ENCODE measurements at regions not wholly inside any gene's neighbourhood (a gene's known extent, or its start where the extent isn't known, plus 50 kb on each side); places are given as distances from the start of the nearest gene placed in this dataset.

GRCh38 chr14:27917896-27918295 is 848.7 kb upstream of the FOXG1 start:
- Histone ChIP-seq H4K20me1 (ENCODE audit: control insufficient read depth, insufficient read depth, low read depth, low read length) (no peaks in the 10 kb centered on the region), H3K4me2 (ENCODE audit: low read length) (no peak overlapping the region), H3K36me3 (ENCODE audit: control insufficient read depth, low read length) (no peaks in the 10 kb centered on the region), H3K4me1 (ENCODE audit: control insufficient read depth, low read length) (no peaks in the 10 kb centered on the region), H3K27me3 (ENCODE audit: control insufficient read depth, low read length) (no peaks in the 10 kb centered on the region), H3K27ac (ENCODE audit: low read depth, low read length) (no peak overlapping the region), H3F3A (ENCODE audit: control insufficient read depth, insufficient read depth) (no peaks in the 10 kb centered on the region), H3K4me3 (ENCODE audit: low read length) (no peak overlapping the region), H3K9me3 (ENCODE audit: control insufficient read depth, insufficient read depth, low read length) (no peaks in the 10 kb centered on the region), H3K9me2 (replicated peaks; ENCODE audit: control insufficient read depth, low read length) (no peaks in the 10 kb centered on the region), H3K79me2 (ENCODE audit: control insufficient read depth, low read length) (no peaks in the 10 kb centered on the region)
- no peak for TF ChIP-seq EZH2phosphoT487 (IDR thresholded peaks at IDR 0.05; ENCODE audit: borderline replicate concordance, low read length)
- TF ChIP-seq CTCF (IDR thresholded peaks at IDR 0.05; ENCODE audit: low read depth, low read length, poor library complexity, severe bottlenecking): no peak

- Histone ChIP-seq H3K4me3 (ENCODE audit: low read length) (no peak overlapping the region), H4K20me1 (ENCODE audit: control insufficient read depth, insufficient read depth, low read depth, low read length) (no peaks in the 10 kb centered on the region), H3K4me1 (ENCODE audit: control insufficient read depth, low read length) (no peaks in the 10 kb centered on the region), H3K79me2 (ENCODE audit: control insufficient read depth, low read length) (no peaks in the 10 kb centered on the region), H3K27me3 (ENCODE audit: control insufficient read depth, low read length) (no peaks in the 10 kb centered on the region), H3K36me3 (ENCODE audit: control insufficient read depth, low read length) (no peaks in the 10 kb centered on the region), H3K4me2 (ENCODE audit: low read length) (no peak overlapping the region), H3K9me3 (ENCODE audit: control insufficient read depth, insufficient read depth, low read length) (no peaks in the 10 kb centered on the region), H3K9me2 (replicated peaks; ENCODE audit: control insufficient read depth, low read length) (no peaks in the 10 kb centered on the region), H3K27ac (ENCODE audit: low read depth, low read length) (no peak overlapping the region), H3F3A (ENCODE audit: control insufficient read depth, insufficient read depth) (no peaks in the 10 kb centered on the region)
- no peak for TF ChIP-seq EZH2phosphoT487 (IDR thresholded peaks at IDR 0.05; ENCODE audit: borderline replicate concordance, low read length)
- no peak for TF ChIP-seq CTCF (IDR thresholded peaks at IDR 0.05; ENCODE audit: low read depth, low read length, poor library complexity, severe bottlenecking)
Measured at GRCh38 chr14:27927519-27927918, 839.1 kb upstream of the FOXG1 start.

- no peak overlapping the region for H3K4me3 ChIP-seq (ENCODE audit: low read length)
- no peaks in the 10 kb centered on the region for H4K20me1 ChIP-seq (ENCODE audit: control insufficient read depth, insufficient read depth, low read depth, low read length)
- no peaks in the 10 kb centered on the region for H3K27me3 ChIP-seq (ENCODE audit: control insufficient read depth, low read length)
- no peak overlapping the region for H3K4me2 ChIP-seq (ENCODE audit: low read length)
- H3K27ac ChIP-seq (ENCODE audit: low read depth, low read length): no peak overlapping the region
- H3K9me3 ChIP-seq (ENCODE audit: control insufficient read depth, insufficient read depth, low read length): no peaks in the 10 kb centered on the region
- no peak for TF ChIP-seq EZH2phosphoT487 (IDR thresholded peaks at IDR 0.05; ENCODE audit: borderline replicate concordance, low read length)
- no peak for TF ChIP-seq CTCF (IDR thresholded peaks at IDR 0.05; ENCODE audit: low read depth, low read length, poor library complexity, severe bottlenecking)
- H3K9me2 ChIP-seq (replicated peaks; ENCODE audit: control insufficient read depth, low read length): no peaks in the 10 kb centered on the region
- H3K36me3 ChIP-seq (ENCODE audit: control insufficient read depth, low read length): no peaks in the 10 kb centered on the region
- no peaks in the 10 kb centered on the region for H3K79me2 ChIP-seq (ENCODE audit: control insufficient read depth, low read length)
- H3K4me1 ChIP-seq (ENCODE audit: control insufficient read depth, low read length): no peaks in the 10 kb centered on the region
- H3F3A ChIP-seq (ENCODE audit: control insufficient read depth, insufficient read depth): no peaks in the 10 kb centered on the region
Measured at GRCh38 chr14:27929797-27930347, 836.7 kb upstream of the FOXG1 start.

All from DOHH2 (cell line).